ENCODE measurements at regions not wholly inside any gene's neighbourhood (a gene's known extent, or its start where the extent isn't known, plus 50 kb on each side); places are given as distances from the start of the nearest gene placed in this dataset.

- H3K27ac Mint-ChIP-seq, result no peak overlapping the region
- POLR2A ChIA-PET, result no interaction called here
- H3K9me3 Mint-ChIP-seq, result peaks cover 4% of the 10 kb centered on the region
- ATAC-seq (ENCODE audit: low read depth) (no peak), DNase-seq (no peak)
- H3K4me1 Mint-ChIP-seq, result no peaks in the 10 kb centered on the region
- H3K27me3 Mint-ChIP-seq, result no peaks in the 10 kb centered on the region
- H3K36me3 Mint-ChIP-seq, result no peaks in the 10 kb centered on the region
- no peak overlapping the region for H3K4me3 Mint-ChIP-seq
Observed at GRCh38 chr14:46322730-46323403, 328.7 kb downstream of the RPL10L start.

- Mint-ChIP-seq H3K27me3 (no peaks in the 10 kb centered on the region), H3K4me1 (no peaks in the 10 kb centered on the region), H3K27ac (no peak overlapping the region), H3K9me3 (peaks cover 5% of the 10 kb centered on the region), H3K36me3 (no peaks in the 10 kb centered on the region), H3K4me3 (no peak overlapping the region)
- ATAC-seq (ENCODE audit: low read depth) (no peak), DNase-seq (no peak)
- POLR2A ChIA-PET, result no interaction called here
Observed at GRCh38 chr14:46322076-46322475, 329.5 kb downstream of the RPL10L start.

- ATAC-seq (ENCODE audit: low read depth), result no peak
- POLR2A ChIA-PET, result no interaction called here
- no peak overlapping the region for H3K27ac Mint-ChIP-seq
- peaks cover 6% of the 10 kb centered on the region for H3K9me3 Mint-ChIP-seq
- H3K4me1 Mint-ChIP-seq, result no peaks in the 10 kb centered on the region
- H3K27me3 Mint-ChIP-seq, result no peaks in the 10 kb centered on the region
- DNase-seq, result no peak
- H3K4me3 Mint-ChIP-seq, result no peak overlapping the region
- no peaks in the 10 kb centered on the region for H3K36me3 Mint-ChIP-seq
Observed at GRCh38 chr14:46306267-46306666, 345.3 kb downstream of the RPL10L start.

GRCh38 chr14:46300765-46301164 is 350.8 kb downstream of the RPL10L start:
- Mint-ChIP-seq H3K9me3 (peaks cover 2% of the 10 kb centered on the region), H3K4me3 (no peak overlapping the region), H3K27ac (no peak overlapping the region), H3K36me3 (no peaks in the 10 kb centered on the region), H3K27me3 (no peaks in the 10 kb centered on the region), H3K4me1 (no peaks in the 10 kb centered on the region)
- POLR2A ChIA-PET, result no interaction called here
- no peak for ATAC-seq (ENCODE audit: low read depth)
- no peak for DNase-seq

GRCh38 chr14:46290706-46291105 is 360.9 kb downstream of the RPL10L start:
- POLR2A ChIA-PET, result no interaction called here
- peaks cover 3% of the 10 kb centered on the region for H3K9me3 Mint-ChIP-seq
- H3K27ac Mint-ChIP-seq, result no peak overlapping the region
- H3K36me3 Mint-ChIP-seq, result no peaks in the 10 kb centered on the region
- no peaks in the 10 kb centered on the region for H3K4me1 Mint-ChIP-seq
- H3K4me3 Mint-ChIP-seq, result no peak overlapping the region
- H3K27me3 Mint-ChIP-seq, result no peaks in the 10 kb centered on the region
- DNase-seq (no peak), ATAC-seq (ENCODE audit: low read depth) (no peak)

GRCh38 chr14:46279776-46280175 is 371.8 kb downstream of the RPL10L start:
- no peak overlapping the region for H3K4me3 Mint-ChIP-seq
- no peaks in the 10 kb centered on the region for H3K4me1 Mint-ChIP-seq
- H3K36me3 Mint-ChIP-seq, result no peaks in the 10 kb centered on the region
- no peaks in the 10 kb centered on the region for H3K27me3 Mint-ChIP-seq
- H3K9me3 Mint-ChIP-seq, result peaks cover 2% of the 10 kb centered on the region
- no peak overlapping the region for H3K27ac Mint-ChIP-seq
- POLR2A ChIA-PET, result no interaction called here
- no peak for DNase-seq
- no peak for ATAC-seq (ENCODE audit: low read depth)

GRCh38 chr14:46279327-46279726 is 372.3 kb downstream of the RPL10L start:
- Mint-ChIP-seq H3K36me3 (no peaks in the 10 kb centered on the region), H3K9me3 (peaks cover 2% of the 10 kb centered on the region), H3K27ac (no peak overlapping the region), H3K4me3 (no peak overlapping the region), H3K4me1 (no peaks in the 10 kb centered on the region), H3K27me3 (no peaks in the 10 kb centered on the region)
- no peak for DNase-seq
- POLR2A ChIA-PET, result no interaction called here
- no peak for ATAC-seq (ENCODE audit: low read depth)

GRCh38 chr14:46259536-46259935 is 392.0 kb downstream of the RPL10L start:
- Mint-ChIP-seq H3K36me3 (no peaks in the 10 kb centered on the region), H3K4me3 (no peak overlapping the region), H3K9me3 (peaks cover 2% of the 10 kb centered on the region), H3K4me1 (no peaks in the 10 kb centered on the region), H3K27me3 (no peaks in the 10 kb centered on the region), H3K27ac (no peak overlapping the region)
- ATAC-seq (ENCODE audit: low read depth), result no peak
- POLR2A ChIA-PET, result no interaction called here
- no peak for DNase-seq

- no peak overlapping the region for H3K27ac Mint-ChIP-seq
- H3K4me1 Mint-ChIP-seq, result no peaks in the 10 kb centered on the region
- H3K4me3 Mint-ChIP-seq, result no peak overlapping the region
- ATAC-seq (ENCODE audit: low read depth) (no peak), DNase-seq (no peak)
- H3K9me3 Mint-ChIP-seq, result peaks cover 2% of the 10 kb centered on the region
- POLR2A ChIA-PET, result no interaction called here
- no peaks in the 10 kb centered on the region for H3K36me3 Mint-ChIP-seq
- H3K27me3 Mint-ChIP-seq, result no peaks in the 10 kb centered on the region
Observed at GRCh38 chr14:46256381-46256780, 395.2 kb downstream of the RPL10L start.

GRCh38 chr14:46250113-46250703 is 401.4 kb downstream of the RPL10L start:
- no peak for ATAC-seq (ENCODE audit: low read depth)
- no peak for DNase-seq
- H3K27ac Mint-ChIP-seq, result no peak overlapping the region
- H3K27me3 Mint-ChIP-seq, result no peaks in the 10 kb centered on the region
- no peaks in the 10 kb centered on the region for H3K4me1 Mint-ChIP-seq
- peaks cover 2% of the 10 kb centered on the region for H3K9me3 Mint-ChIP-seq
- POLR2A ChIA-PET, result no interaction called here
- no peaks in the 10 kb centered on the region for H3K36me3 Mint-ChIP-seq
- H3K4me3 Mint-ChIP-seq, result no peak overlapping the region

- DNase-seq (no peak), ATAC-seq (ENCODE audit: low read depth) (no peak)
- no peaks in the 10 kb centered on the region for H3K4me1 Mint-ChIP-seq
- H3K27me3 Mint-ChIP-seq, result no peaks in the 10 kb centered on the region
- H3K27ac Mint-ChIP-seq, result no peak overlapping the region
- H3K9me3 Mint-ChIP-seq, result peaks cover 2% of the 10 kb centered on the region
- POLR2A ChIA-PET, result no interaction called here
- H3K4me3 Mint-ChIP-seq, result no peak overlapping the region
- no peaks in the 10 kb centered on the region for H3K36me3 Mint-ChIP-seq
Observed at GRCh38 chr14:46248001-46248630, 403.5 kb downstream of the RPL10L start.

GRCh38 chr14:46245276-46245675 is 406.3 kb downstream of the RPL10L start:
- Mint-ChIP-seq H3K27ac (no peak overlapping the region), H3K4me1 (no peaks in the 10 kb centered on the region)
- ATAC-seq (ENCODE audit: low read depth), result no peak

GRCh38 chr14:46233786-46234185 is 417.8 kb downstream of the RPL10L start:
- Mint-ChIP-seq H3K4me3 (no peak overlapping the region), H3K27me3 (no peaks in the 10 kb centered on the region), H3K4me1 (no peaks in the 10 kb centered on the region), H3K36me3 (no peaks in the 10 kb centered on the region), H3K9me3 (peaks cover 9% of the 10 kb centered on the region), H3K27ac (no peak overlapping the region)
- DNase-seq (no peak), ATAC-seq (ENCODE audit: low read depth) (no peak)
- POLR2A ChIA-PET, result no interaction called here

More at GRCh38 chr14:46245276-46245675, 406.3 kb downstream of the RPL10L start:
- Mint-ChIP-seq H3K9me3 (peaks cover 4% of the 10 kb centered on the region), H3K36me3 (no peaks in the 10 kb centered on the region), H3K27me3 (no peaks in the 10 kb centered on the region), H3K4me3 (no peak overlapping the region)
- POLR2A ChIA-PET, result no interaction called here
- no peak for DNase-seq

GRCh38 chr14:46230540-46230939 is 421.0 kb downstream of the RPL10L start:
- Mint-ChIP-seq H3K36me3 (no peaks in the 10 kb centered on the region), H3K9me3 (peaks cover 11% of the 10 kb centered on the region), H3K4me3 (no peak overlapping the region), H3K4me1 (no peaks in the 10 kb centered on the region), H3K27me3 (no peaks in the 10 kb centered on the region), H3K27ac (no peak overlapping the region)
- POLR2A ChIA-PET, result no interaction called here
- DNase-seq, result no peak
- ATAC-seq (ENCODE audit: low read depth), result no peak
